ENCODE measurements at regions not wholly inside any gene's neighbourhood (a gene's known extent, or its start where the extent isn't known, plus 50 kb on each side); places are given as distances from the start of the nearest gene placed in this dataset.
"Not testable (repeated sequence)": the region's sequence is repeated elsewhere in the genome, so short reads cannot be mapped to it uniquely, and the experiment has no call there.

- intact Hi-C loops (cut with micrococcal nuclease; ENCODE audit: unreplicated experiment) (no loop called here), in situ Hi-C loops (cut with HindIII; ENCODE audit: low pct_unique_long_range_greater_than_20kb, low sequenced_read_pairs) (no loop called here)
- H3K27me3 ChIP-seq (ENCODE audit: control insufficient read depth, insufficient read depth, low read length) = no peaks in the 10 kb centered on the region
- DNase-seq (ENCODE audit: low read depth, low spot score) (no peak), ATAC-seq (no peak)
- no peak overlapping the region for H3K4me3 ChIP-seq (ENCODE audit: low read depth in 2 of 2, low read length in 2 of 2)
- H3K4me1 ChIP-seq (ENCODE audit: control insufficient read depth, insufficient read depth, low read length) = no peaks in the 10 kb centered on the region
- no peaks in the 10 kb centered on the region for H3K9me3 ChIP-seq (ENCODE audit: control insufficient read depth, insufficient read depth, low read depth, low read length)
- TF ChIP-seq TCF7L2 (IDR thresholded peaks at IDR 0.05; ENCODE audit: low read depth, low read length) (no peak), CTCF (IDR thresholded peaks at IDR 0.05) (no peak), SIN3A (IDR thresholded peaks at IDR 0.05; ENCODE audit: borderline replicate concordance, insufficient read depth, low read depth, low read length) (no peak), REST (IDR thresholded peaks at IDR 0.05; ENCODE audit: insufficient read depth in 1 of 2, low read depth in 2 of 2, low read length in 1 of 2) (no peak), POLR2AphosphoS5 (IDR thresholded peaks at IDR 0.05; ENCODE audit: low read depth, low read length) (no peak)
- no peak overlapping the region for H3K27ac ChIP-seq (ENCODE audit: low read length)
- CTCF ChIA-PET = no interaction called here
- no TSS peak for BruUV-seq (replicated peaks)
- POLR2A ChIA-PET = no interaction called here
- no peaks in the 10 kb centered on the region for H3K36me3 ChIP-seq (ENCODE audit: control insufficient read depth, insufficient read depth, low read length)
These were observed 220.8 kb upstream of the CAND1 start for GRCh38 chr12:67048371-67048770.

- POLR2A ChIA-PET; H3K4me3 ChIP-seq (ENCODE audit: low read depth in 2 of 2, low read length in 2 of 2); H3K9me3 ChIP-seq (ENCODE audit: control insufficient read depth, insufficient read depth, low read depth, low read length); H3K27ac ChIP-seq (ENCODE audit: low read length); BruUV-seq (replicated peaks); DNase-seq (ENCODE audit: low read depth, low spot score); H3K27me3 ChIP-seq (ENCODE audit: control insufficient read depth, insufficient read depth, low read length); intact Hi-C loops (cut with micrococcal nuclease; ENCODE audit: unreplicated experiment); H3K4me1 ChIP-seq (ENCODE audit: control insufficient read depth, insufficient read depth, low read length); ATAC-seq; in situ Hi-C loops (cut with HindIII; ENCODE audit: low pct_unique_long_range_greater_than_20kb, low sequenced_read_pairs); H3K36me3 ChIP-seq (ENCODE audit: control insufficient read depth, insufficient read depth, low read length); CTCF ChIA-PET: not testable (repeated sequence)
These were observed 220.0 kb upstream of the CAND1 start for GRCh38 chr12:67049199-67049598.

- Histone ChIP-seq H3K27ac (ENCODE audit: low read length) (no peak overlapping the region), H3K36me3 (ENCODE audit: control insufficient read depth, insufficient read depth, low read length) (no peaks in the 10 kb centered on the region), H3K27me3 (ENCODE audit: control insufficient read depth, insufficient read depth, low read length) (0 out of 2 replicates have a peak, but pooled peaks cover under 1% of the 10 kb centered on the region), H3K4me3 (ENCODE audit: low read depth in 2 of 2, low read length in 2 of 2) (no peak overlapping the region), H3K4me1 (ENCODE audit: control insufficient read depth, insufficient read depth, low read length) (no peaks in the 10 kb centered on the region), H3K9me3 (ENCODE audit: control insufficient read depth, insufficient read depth, low read depth, low read length) (no peaks in the 10 kb centered on the region)
- intact Hi-C loops (cut with micrococcal nuclease; ENCODE audit: unreplicated experiment) = no loop called here
- TF ChIP-seq POLR2AphosphoS5 (IDR thresholded peaks at IDR 0.05; ENCODE audit: low read depth, low read length) = no peak
- TF ChIP-seq REST (IDR thresholded peaks at IDR 0.05; ENCODE audit: insufficient read depth in 1 of 2, low read depth in 2 of 2, low read length in 1 of 2) = no peak
- no peak for TF ChIP-seq CTCF (IDR thresholded peaks at IDR 0.05)
- TF ChIP-seq TCF7L2 (IDR thresholded peaks at IDR 0.05; ENCODE audit: low read depth, low read length) = no peak
- TF ChIP-seq SIN3A (IDR thresholded peaks at IDR 0.05; ENCODE audit: borderline replicate concordance, insufficient read depth, low read depth, low read length) = no peak
- ATAC-seq = no peak
- CTCF ChIA-PET = no interaction called here
- POLR2A ChIA-PET = no interaction called here
- DNase-seq (ENCODE audit: low read depth, low spot score) = no peak
- BruUV-seq (replicated peaks) = no TSS peak
- in situ Hi-C loops (cut with HindIII; ENCODE audit: low pct_unique_long_range_greater_than_20kb, low sequenced_read_pairs) = no loop called here
These were observed 216.2 kb upstream of the CAND1 start for GRCh38 chr12:67052981-67053380.

All from Panc1 (cell line).